ENCODE measurements at regions not wholly inside any gene's neighbourhood (a gene's known extent, or its start where the extent isn't known, plus 50 kb on each side); places are given as distances from the start of the nearest gene placed in this dataset.

DNA sequence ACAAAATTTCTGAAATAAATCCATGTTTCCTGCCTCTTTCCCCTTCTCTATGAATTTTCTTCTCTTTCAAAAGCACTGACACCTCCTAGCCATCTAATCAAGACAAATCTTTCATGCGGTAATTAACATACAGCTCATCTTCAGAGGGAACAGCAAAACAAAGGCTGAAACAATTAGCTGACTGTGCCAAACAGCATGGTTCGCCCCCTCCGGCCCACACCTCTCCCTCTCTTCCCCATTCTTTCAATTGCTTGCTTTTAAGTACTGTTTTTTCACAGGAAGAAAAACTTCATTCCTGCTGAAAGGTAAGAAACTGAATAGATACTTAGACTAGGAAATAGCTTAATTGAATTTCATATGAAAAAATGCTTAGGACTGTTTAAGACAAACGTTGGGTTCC, 291.1 kb upstream of the NOCT start:
- no peaks in the 10 kb centered on the region for H3K4me1 ChIP-seq

DNA sequence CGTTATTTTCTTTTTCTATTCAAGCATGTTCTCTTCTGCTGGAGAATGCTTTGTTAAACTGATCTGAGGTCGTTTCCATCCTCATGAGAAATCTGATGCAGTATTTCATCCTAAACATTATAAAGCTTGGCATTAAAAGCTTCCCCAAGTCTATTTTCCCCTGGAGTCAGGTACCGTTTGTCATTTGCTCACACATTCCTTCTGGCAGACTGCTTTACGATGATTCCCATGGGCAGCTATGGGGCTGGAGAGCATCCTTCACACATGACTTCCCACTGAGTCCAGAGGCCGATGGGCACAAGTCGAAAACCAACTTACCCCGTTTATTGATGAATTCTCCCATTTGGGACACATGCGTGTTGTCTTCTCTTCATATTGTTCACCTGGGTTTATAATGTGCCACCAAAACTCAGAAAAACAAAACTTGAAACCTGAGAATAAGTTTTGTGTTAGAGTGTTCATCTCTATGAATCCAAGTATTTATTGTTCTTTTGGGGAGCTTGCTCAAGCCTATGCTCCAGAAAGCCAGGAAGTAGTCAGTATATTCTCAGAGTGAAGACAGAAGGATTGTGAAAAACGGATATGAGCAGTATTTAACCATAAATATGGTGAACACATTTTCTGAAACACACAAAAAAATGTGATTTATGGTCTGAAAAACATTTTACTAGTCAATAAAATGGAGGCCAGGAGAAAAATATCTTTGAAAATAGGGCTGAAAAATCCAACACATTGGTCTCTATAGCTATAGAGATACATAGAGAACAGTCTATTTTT, 298.8 kb upstream of the NOCT start:
- Histone ChIP-seq H3K4me3 (ENCODE audit: low read depth, low read length) (no peak overlapping the region), H3K27me3 (no peaks in the 10 kb centered on the region), H3K9me3 (no peaks in the 10 kb centered on the region), H3K36me3 (no peaks in the 10 kb centered on the region), H3K4me1 (no peaks in the 10 kb centered on the region)
- TF ChIP-seq, protein P1, sequence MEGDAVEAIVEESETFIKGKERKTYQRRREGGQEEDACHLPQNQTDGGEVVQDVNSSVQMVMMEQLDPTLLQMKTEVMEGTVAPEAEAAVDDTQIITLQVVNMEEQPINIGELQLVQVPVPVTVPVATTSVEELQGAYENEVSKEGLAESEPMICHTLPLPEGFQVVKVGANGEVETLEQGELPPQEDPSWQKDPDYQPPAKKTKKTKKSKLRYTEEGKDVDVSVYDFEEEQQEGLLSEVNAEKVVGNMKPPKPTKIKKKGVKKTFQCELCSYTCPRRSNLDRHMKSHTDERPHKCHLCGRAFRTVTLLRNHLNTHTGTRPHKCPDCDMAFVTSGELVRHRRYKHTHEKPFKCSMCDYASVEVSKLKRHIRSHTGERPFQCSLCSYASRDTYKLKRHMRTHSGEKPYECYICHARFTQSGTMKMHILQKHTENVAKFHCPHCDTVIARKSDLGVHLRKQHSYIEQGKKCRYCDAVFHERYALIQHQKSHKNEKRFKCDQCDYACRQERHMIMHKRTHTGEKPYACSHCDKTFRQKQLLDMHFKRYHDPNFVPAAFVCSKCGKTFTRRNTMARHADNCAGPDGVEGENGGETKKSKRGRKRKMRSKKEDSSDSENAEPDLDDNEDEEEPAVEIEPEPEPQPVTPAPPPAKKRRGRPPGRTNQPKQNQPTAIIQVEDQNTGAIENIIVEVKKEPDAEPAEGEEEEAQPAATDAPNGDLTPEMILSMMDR (IDR thresholded peaks at IDR 0.05; ENCODE audit: low read depth, low read length): no peak
- no peak for DNase-seq

More for the DNA sequence above, 291.1 kb upstream of the NOCT start:
- Histone ChIP-seq H3K4me3 (ENCODE audit: low read depth, low read length) (no peak overlapping the region), H3K27me3 (no peaks in the 10 kb centered on the region), H3K9me3 (no peaks in the 10 kb centered on the region), H3K36me3 (no peaks in the 10 kb centered on the region)
- TF ChIP-seq, protein P1 (IDR thresholded peaks at IDR 0.05; ENCODE audit: low read depth, low read length): no peak
- DNase-seq: no peak

DNA sequence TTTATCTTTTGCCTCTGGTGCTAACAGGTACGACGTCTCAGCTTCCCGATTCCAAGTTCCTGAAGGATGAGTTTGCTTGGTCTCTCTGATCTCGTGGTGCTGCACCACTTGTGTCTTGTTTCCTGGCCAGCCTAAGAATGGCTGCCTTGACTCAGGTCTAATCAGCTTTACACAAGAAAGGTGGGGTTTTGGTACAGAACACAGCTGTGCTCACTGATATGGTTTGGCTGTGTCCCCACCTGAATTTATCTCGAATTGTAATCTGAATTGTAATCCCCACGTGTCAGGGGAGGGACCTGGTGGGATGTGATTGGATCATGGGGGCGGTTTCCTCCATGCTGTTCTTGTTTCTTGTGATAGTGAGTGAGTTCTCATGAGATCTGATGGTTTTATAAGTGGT, 305.3 kb upstream of the NOCT start:
- H3K4me3 ChIP-seq (ENCODE audit: low read depth, low read length): no peak overlapping the region
- no peaks in the 10 kb centered on the region for H3K4me1 ChIP-seq
- no peaks in the 10 kb centered on the region for H3K9me3 ChIP-seq
- H3K36me3 ChIP-seq: no peaks in the 10 kb centered on the region
- no peaks in the 10 kb centered on the region for H3K27me3 ChIP-seq
- TF ChIP-seq, protein P1 (IDR thresholded peaks at IDR 0.05; ENCODE audit: low read depth, low read length): no peak
- no peak for DNase-seq

DNA sequence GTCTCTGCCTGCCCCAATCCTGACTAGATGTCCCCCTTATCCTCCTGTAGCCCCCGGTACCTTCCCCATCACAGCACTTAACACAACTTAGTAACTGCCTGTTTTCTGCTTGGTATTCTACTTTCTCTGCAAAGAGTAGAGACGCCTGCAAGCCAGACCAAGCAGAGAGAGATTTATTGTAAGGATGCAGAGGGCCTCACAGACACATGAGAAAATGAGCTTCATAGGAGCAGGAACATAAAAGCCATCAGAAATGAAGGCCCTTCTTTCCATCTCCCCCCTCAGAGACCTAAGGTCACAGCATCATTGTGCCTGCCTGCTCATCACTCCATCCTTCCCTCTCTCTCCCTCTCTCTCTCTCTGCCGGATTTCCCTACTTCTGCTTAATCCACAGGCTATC, 305.7 kb upstream of the NOCT start:
- Histone ChIP-seq H3K4me1 (no peaks in the 10 kb centered on the region), H3K36me3 (no peaks in the 10 kb centered on the region), H3K27me3 (no peaks in the 10 kb centered on the region), H3K9me3 (no peaks in the 10 kb centered on the region), H3K4me3 (ENCODE audit: low read depth, low read length) (no peak overlapping the region)
- DNase-seq: no peak
- TF ChIP-seq, protein P1 (IDR thresholded peaks at IDR 0.05; ENCODE audit: low read depth, low read length): no peak

DNA sequence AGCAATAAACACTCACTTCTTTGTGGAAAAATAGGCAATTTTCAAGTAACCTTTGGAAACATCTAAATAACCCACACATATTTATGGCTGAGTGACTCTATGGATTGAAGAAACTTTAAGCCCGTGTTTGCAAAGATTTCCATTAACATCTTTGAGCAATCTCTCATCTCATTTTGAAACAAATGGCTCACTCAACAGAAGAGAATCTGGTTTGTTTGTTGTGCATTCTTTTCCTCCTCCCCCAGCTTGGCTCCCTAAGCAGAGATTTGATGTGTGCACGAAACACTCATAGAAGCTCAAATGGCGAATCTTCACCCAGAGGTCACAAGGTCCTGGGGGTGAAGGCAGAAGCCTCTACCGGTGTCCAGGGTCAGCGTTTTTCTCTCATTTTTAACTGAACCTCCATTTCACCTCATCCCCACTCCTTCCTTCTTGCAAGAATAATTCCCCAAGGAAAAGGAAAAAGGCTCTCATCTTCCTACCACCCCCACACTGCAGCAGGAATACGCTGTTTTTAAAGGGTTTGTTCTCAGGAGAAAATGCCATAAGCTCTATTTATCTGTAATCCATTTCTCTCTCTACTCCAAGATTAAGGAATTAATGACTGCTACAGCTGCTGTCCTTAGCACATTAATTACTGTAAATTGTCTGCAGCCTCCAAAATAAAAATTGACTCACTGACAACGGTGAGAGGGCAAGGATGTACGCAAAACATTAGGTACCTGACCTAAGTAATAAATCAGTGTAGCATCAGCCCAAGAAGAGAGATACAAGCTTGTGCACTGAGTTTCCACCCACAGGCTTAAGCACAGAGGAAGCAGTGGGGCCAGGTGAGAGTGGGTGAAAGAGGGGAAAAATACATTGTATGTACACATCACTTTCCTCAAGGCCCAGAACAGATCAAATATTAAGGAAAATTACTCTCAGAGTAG, 307.6 kb upstream of the NOCT start:
- no peaks in the 10 kb centered on the region for H3K36me3 ChIP-seq
- no peak for DNase-seq

More for the DNA sequence above, 307.6 kb upstream of the NOCT start:
- Histone ChIP-seq H3K27me3 (no peaks in the 10 kb centered on the region), H3K4me3 (ENCODE audit: low read depth, low read length) (no peak overlapping the region), H3K9me3 (no peaks in the 10 kb centered on the region), H3K4me1 (no peaks in the 10 kb centered on the region)
- TF ChIP-seq, protein P1 (IDR thresholded peaks at IDR 0.05; ENCODE audit: low read depth, low read length): no peak
